ENCODE measurements at regions not wholly inside any gene's neighbourhood (a gene's known extent, or its start where the extent isn't known, plus 50 kb on each side); places are given as distances from the start of the nearest gene placed in this dataset.

GRCh38 chr18:5620289-5620688 is 76.5 kb upstream of the EPB41L3 start:
- Histone ChIP-seq H3K36me3 (ENCODE audit: control insufficient read depth, insufficient read depth, low read length) (no peaks in the 10 kb centered on the region), H3K27me3 (ENCODE audit: control insufficient read depth, insufficient read depth, low read length, poor library complexity, severe bottlenecking) (no peaks in the 10 kb centered on the region), H3K4me3 (ENCODE audit: low read length) (no peak overlapping the region), H3K9me3 (ENCODE audit: control insufficient read depth, low read length) (no peaks in the 10 kb centered on the region), H3K9ac (ENCODE audit: extremely low read depth, low read length, poor library complexity, severe bottlenecking) (no peak overlapping the region), H3K4me1 (ENCODE audit: control insufficient read depth, insufficient read depth, low read length) (no peaks in the 10 kb centered on the region), H3K27ac (ENCODE audit: low read depth, low read length) (no peak overlapping the region)
- Mint-ChIP-seq H3K36me3 (ENCODE audit: low read depth) (no peaks in the 10 kb centered on the region), H3K9me3 (no peaks in the 10 kb centered on the region), H3K4me3 (no peak overlapping the region), H3K27ac (no peak overlapping the region), H3K4me1 (no peaks in the 10 kb centered on the region), H3K27me3 (ENCODE audit: insufficient read depth) (no peaks in the 10 kb centered on the region)
- DNase-seq = no peak
- no peak for TF ChIP-seq CTCF (conservative IDR thresholded peaks at IDR 0.05)
- WGBS, 2 experiments (ENCODE audit: insufficient coverage in 1 of 2, insufficient read length in 1 of 2) = 60 to 89% methylated on average over 1 to 2 of the region's 3 CpGs

DNA sequence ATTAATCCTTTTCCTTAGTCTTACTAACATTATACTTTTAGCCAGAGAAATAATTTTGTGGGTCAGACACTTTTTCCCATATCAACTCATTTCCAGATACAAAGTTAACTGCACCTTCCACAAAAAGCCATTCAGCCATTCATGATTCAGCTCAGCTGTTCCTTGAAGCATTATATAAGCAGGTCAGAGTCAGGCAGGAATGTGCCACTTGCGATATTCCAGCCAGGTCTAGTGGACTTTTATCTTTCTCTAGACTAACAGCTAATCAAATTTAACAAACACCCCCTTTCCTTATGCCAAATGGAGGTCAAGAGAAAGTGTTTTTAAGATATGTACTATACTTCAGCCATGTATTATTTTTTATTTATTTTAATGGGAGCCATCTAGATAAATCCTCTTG is 75.6 kb upstream of the EPB41L3 start:
- H3K9me3 ChIP-seq (ENCODE audit: control insufficient read depth, low read length) = no peaks in the 10 kb centered on the region
- no peak overlapping the region for H3K9ac ChIP-seq (ENCODE audit: extremely low read depth, low read length, poor library complexity, severe bottlenecking)
- no peaks in the 10 kb centered on the region for H3K27me3 ChIP-seq (ENCODE audit: control insufficient read depth, insufficient read depth, low read length, poor library complexity, severe bottlenecking)
- H3K27ac Mint-ChIP-seq = no peak overlapping the region
- H3K9me3 Mint-ChIP-seq = no peaks in the 10 kb centered on the region
- no peaks in the 10 kb centered on the region for H3K36me3 ChIP-seq (ENCODE audit: control insufficient read depth, insufficient read depth, low read length)
- no peak overlapping the region for H3K27ac ChIP-seq (ENCODE audit: low read depth, low read length)
- H3K36me3 Mint-ChIP-seq (ENCODE audit: low read depth) = no peaks in the 10 kb centered on the region
- TF ChIP-seq CTCF (conservative IDR thresholded peaks at IDR 0.05) = no peak
- no peaks in the 10 kb centered on the region for H3K27me3 Mint-ChIP-seq (ENCODE audit: insufficient read depth)
- H3K4me1 ChIP-seq (ENCODE audit: control insufficient read depth, insufficient read depth, low read length) = no peaks in the 10 kb centered on the region
- H3K4me3 Mint-ChIP-seq = no peak overlapping the region
- 91% methylated on average over 1 of the region's 1 CpG; no CpG with 5 or more reads in 1 of the 2 experiments for WGBS, 2 experiments (ENCODE audit: insufficient coverage in 1 of 2, insufficient read length in 1 of 2)
- no peak overlapping the region for H3K4me3 ChIP-seq (ENCODE audit: low read length)
- DNase-seq = no peak
- H3K4me1 Mint-ChIP-seq = no peaks in the 10 kb centered on the region

DNA sequence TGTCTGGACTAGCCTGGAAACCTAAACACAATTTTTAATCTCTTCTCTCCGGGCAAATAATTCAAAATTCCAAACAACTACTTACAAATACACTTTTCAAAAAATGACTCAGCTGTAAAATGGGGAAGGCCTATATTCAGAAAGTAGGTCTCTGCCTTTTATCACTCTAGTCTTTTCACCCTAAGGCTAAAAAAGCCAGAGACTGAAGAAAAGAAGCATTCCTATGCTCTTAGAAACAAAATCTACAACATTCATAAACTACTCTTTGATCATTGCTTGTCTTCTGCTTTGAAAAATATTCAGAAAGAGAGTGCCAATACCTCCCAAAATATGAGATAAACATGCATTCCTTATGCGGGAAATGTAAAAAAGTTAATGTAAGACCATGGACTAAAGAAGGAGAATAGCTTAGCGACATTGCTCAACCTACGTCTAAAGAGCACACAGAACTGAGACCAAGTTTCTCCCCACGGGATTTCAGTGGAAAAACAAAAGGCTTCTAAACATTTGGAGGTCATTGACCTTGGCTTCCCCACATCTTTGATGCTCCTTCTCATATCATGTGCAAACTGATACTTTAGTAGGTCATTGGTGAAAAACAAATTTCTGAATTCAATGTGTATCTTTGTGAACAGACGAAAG is 74.4 kb upstream of the EPB41L3 start:
- H3K27ac ChIP-seq (ENCODE audit: low read depth, low read length) = no peak overlapping the region
- WGBS, 2 experiments (ENCODE audit: insufficient coverage in 1 of 2, insufficient read length in 1 of 2) = 93 to 100% methylated on average over 2 to 5 of the region's 6 CpGs
- no peak overlapping the region for H3K27ac Mint-ChIP-seq

More for the DNA sequence above, 74.4 kb upstream of the EPB41L3 start:
- Mint-ChIP-seq H3K36me3 (ENCODE audit: low read depth) (no peaks in the 10 kb centered on the region), H3K9me3 (no peaks in the 10 kb centered on the region), H3K27me3 (ENCODE audit: insufficient read depth) (no peaks in the 10 kb centered on the region), H3K4me1 (no peaks in the 10 kb centered on the region), H3K4me3 (no peak overlapping the region)
- Histone ChIP-seq H3K9me3 (ENCODE audit: control insufficient read depth, low read length) (no peaks in the 10 kb centered on the region), H3K27me3 (ENCODE audit: control insufficient read depth, insufficient read depth, low read length, poor library complexity, severe bottlenecking) (no peaks in the 10 kb centered on the region), H3K9ac (ENCODE audit: extremely low read depth, low read length, poor library complexity, severe bottlenecking) (no peak overlapping the region), H3K4me1 (ENCODE audit: control insufficient read depth, insufficient read depth, low read length) (no peaks in the 10 kb centered on the region), H3K36me3 (ENCODE audit: control insufficient read depth, insufficient read depth, low read length) (no peaks in the 10 kb centered on the region), H3K4me3 (ENCODE audit: low read length) (no peak overlapping the region)
- no peak for DNase-seq
- no peak for TF ChIP-seq CTCF (conservative IDR thresholded peaks at IDR 0.05)
